IMR-90 (cell line): ENCODE measurements at regions not wholly inside any gene's neighbourhood (a gene's known extent, or its start where the extent isn't known, plus 50 kb on each side); places are given as distances from the start of the nearest gene placed in this dataset.

ENCODE experiments used
- ATAC-seq: fragments of 200-7000 bp; cut with Tn5 transposase; 2 replicates; pipeline ENCODE4 v1.9.1; 2020; ENCODE audit warnings: low read depth, mild to moderate bottlenecking, moderate library complexity
- BruUV-seq: library from RNA; stranded (reverse); fragments of 400-500 nt; replicated peaks from 2 replicates; lab custom pipeline; 2021; lab: Mats Ljungman, UMichigan
- CTCF ChIA-PET: fragments of 300-600 bp; formaldehyde crosslinking; extraction: SDS; loops from one replicate; lab custom pipeline; 2021; ENCODE audit warnings: antibody characterized with exemption; lab: Yijun Ruan, JAX
- POLR2A ChIA-PET: fragments of 300-600 bp; sonication (Branson Sonifier 250); formaldehyde crosslinking; loops from one replicate; lab custom pipeline; 2022; ENCODE audit warnings: antibody characterized with exemption; ENCODE audit not compliant: unreplicated experiment; lab: Charles Lee
- DNase-seq: peaks from one replicate; pipeline ENCODE4 v3.0.0; 2013
- H2AFZ ChIP-seq: replicated peaks from 2 replicates; pipeline ENCODE3; 2013; ENCODE audit warnings: low read length, mild to moderate bottlenecking; ENCODE audit not compliant: poor library complexity
- H2AK5ac ChIP-seq: 2 replicates; pipeline ENCODE4 v1.6.1; 2013; ENCODE audit warnings: low read depth, low read length, inconsistent platforms
- H2AK9ac ChIP-seq: replicated peaks from 2 replicates; pipeline ENCODE3; 2013; ENCODE audit warnings: mild to moderate bottlenecking, low read depth, low read length, moderate library complexity; ENCODE audit not compliant: poor library complexity
- H2BK120ac ChIP-seq: 2 replicates; pipeline ENCODE4 v1.6.1; 2013; ENCODE audit warnings: low read depth, low read length, inconsistent platforms
- H2BK15ac ChIP-seq: 3 replicates; pipeline ENCODE4 v1.6.1; 2013; ENCODE audit warnings: low read depth, low read length, inconsistent platforms
- H2BK20ac ChIP-seq: 2 replicates; pipeline ENCODE4 v1.6.1; 2013; ENCODE audit warnings: low read depth, mild to moderate bottlenecking, inconsistent platforms, low read length, moderate library complexity
- H2BK5ac ChIP-seq: 2 replicates; pipeline ENCODE4 v1.6.1; 2013; ENCODE audit warnings: mild to moderate bottlenecking, low read depth, low read length, inconsistent platforms; ENCODE audit not compliant: poor library complexity, severe bottlenecking
- H3K14ac ChIP-seq: replicated peaks from 2 replicates; pipeline ENCODE4 v1.6.1; 2013; ENCODE audit warnings: low read depth, low read length, inconsistent platforms
- H3K18ac ChIP-seq: 2 replicates; pipeline ENCODE4 v1.6.1; 2013; ENCODE audit warnings: low read depth, low read length, control low read depth
- H3K23ac ChIP-seq: 2 replicates; pipeline ENCODE4 v1.6.1; 2013; ENCODE audit warnings: low read depth, low read length, inconsistent platforms
- H3K27ac ChIP-seq: 2 replicates; pipeline ENCODE4 v1.5.1; 2013; ENCODE audit warnings: mild to moderate bottlenecking, control low read depth, low read length; ENCODE audit not compliant: insufficient read depth
- H3K27me3 ChIP-seq: 2 replicates; pipeline ENCODE4 v1.6.1; 2013; ENCODE audit warnings: low read length; ENCODE audit not compliant: control insufficient read depth, insufficient read depth
- H3K36me3 ChIP-seq: 2 replicates; pipeline ENCODE4 v1.6.1; 2013; ENCODE audit warnings: low read length, mixed read lengths; ENCODE audit not compliant: control insufficient read depth, insufficient read depth
- H3K4ac ChIP-seq: 2 replicates; pipeline ENCODE4 v1.6.1; 2013; ENCODE audit warnings: low read depth, low read length, inconsistent platforms
- H3K4me1 ChIP-seq: 2 replicates; pipeline ENCODE4 v1.6.1; 2013; ENCODE audit warnings: low read length, mixed read lengths; ENCODE audit not compliant: control insufficient read depth, insufficient read depth
- H3K4me2 ChIP-seq: 2 replicates; pipeline ENCODE4 v1.6.1; 2013; ENCODE audit warnings: low read depth, mild to moderate bottlenecking, control low read depth, low read length, moderate library complexity
- H3K4me3 ChIP-seq: 2 replicates; pipeline ENCODE4 v1.5.1; 2013; ENCODE audit warnings: low read depth, mild to moderate bottlenecking, control low read depth, low read length, moderate library complexity; ENCODE audit not compliant: insufficient read depth
- H3K56ac ChIP-seq: 2 replicates; pipeline ENCODE4 v1.6.1; 2013; ENCODE audit warnings: low read length, inconsistent platforms; ENCODE audit not compliant: insufficient read depth; ENCODE audit errors: extremely low read depth
- H3K79me1 ChIP-seq, 2 experiments: 2 replicates each; pipeline ENCODE4 v1.6.1; 2013; ENCODE audit warnings: low read length in 2 of 2, inconsistent platforms in 1 of 2, low read depth in 1 of 2
- H3K9ac ChIP-seq: 2 replicates; pipeline ENCODE4 v1.6.1; 2013; ENCODE audit warnings: low read depth, low read length, control low read depth
- H3K9me1 ChIP-seq: 2 replicates; pipeline ENCODE4 v1.6.1; 2013; ENCODE audit warnings: low read length, inconsistent platforms; ENCODE audit not compliant: insufficient read depth
- H3K9me3 ChIP-seq: 2 replicates; pipeline ENCODE4 v1.6.1; 2013; ENCODE audit warnings: low read length; ENCODE audit not compliant: control insufficient read depth, insufficient read depth
- H4K20me1 ChIP-seq: 2 replicates; pipeline ENCODE4 v1.6.1; 2013; ENCODE audit warnings: low read length, inconsistent platforms; ENCODE audit not compliant: insufficient read depth
- H4K5ac ChIP-seq: 2 replicates; pipeline ENCODE4 v1.6.1; 2013; ENCODE audit warnings: mild to moderate bottlenecking, low read depth, low read length, control low read depth
- H4K8ac ChIP-seq, 2 experiments: 2 replicates each; pipeline ENCODE4 v1.6.1; 2013; ENCODE audit warnings: low read depth in 2 of 2, low read length in 2 of 2, control low read depth in 1 of 2, inconsistent platforms in 1 of 2
- H4K91ac ChIP-seq: 2 replicates; pipeline ENCODE4 v1.6.1; 2013; ENCODE audit warnings: low read depth, low read length, inconsistent platforms; ENCODE audit not compliant: insufficient read depth
- BHLHE40 ChIP-seq: fragments of 150-350 bp; IDR thresholded peaks from 2 replicates; pipeline ENCODE4 v1.6.1; 2016; ENCODE audit warnings: mild to moderate bottlenecking, low read depth, low read length
- ELK1 ChIP-seq: fragments of 150-350 bp; IDR thresholded peaks from 2 replicates; pipeline ENCODE4 v1.6.1; 2016; ENCODE audit warnings: low read depth, mild to moderate bottlenecking, low read length, moderate library complexity, borderline replicate concordance
- FOS ChIP-seq: fragments of 150-350 bp; IDR thresholded peaks from 2 replicates; pipeline ENCODE4 v1.6.1; 2016; ENCODE audit warnings: low read depth, low read length
- MAFK ChIP-seq: IDR thresholded peaks from 2 replicates; pipeline ENCODE4 v1.6.1; 2012; ENCODE audit warnings: low read depth, low read length, improper control_type of control experiment
- MAZ ChIP-seq: IDR thresholded peaks from 2 replicates; pipeline ENCODE4 v1.6.1; 2012; ENCODE audit warnings: low read depth, mild to moderate bottlenecking, low read length, improper control_type of control experiment, moderate library complexity, borderline replicate concordance
- MXI1 ChIP-seq: IDR thresholded peaks from 2 replicates; pipeline ENCODE4 v1.6.1; 2012; ENCODE audit warnings: low read depth, mild to moderate bottlenecking, low read length, moderate library complexity, borderline replicate concordance
- POLR2A ChIP-seq: IDR thresholded peaks from 2 replicates; pipeline ENCODE4 v1.6.1; 2012; ENCODE audit warnings: mild to moderate bottlenecking, low read depth, low read length
- RAD21 ChIP-seq: IDR thresholded peaks from 2 replicates; pipeline ENCODE4 v1.6.1; 2012; ENCODE audit warnings: low read length, improper control_type of control experiment
- RCOR1 ChIP-seq: IDR thresholded peaks from 2 replicates; pipeline ENCODE4 v1.6.1; 2012; ENCODE audit warnings: mild to moderate bottlenecking, low read length, improper control_type of control experiment; ENCODE audit not compliant: insufficient replicate concordance
- SMC3 ChIP-seq: fragments of 150-350 bp; IDR thresholded peaks from 2 replicates; pipeline ENCODE4 v1.6.1; 2016; ENCODE audit warnings: low read depth, mild to moderate bottlenecking, antibody characterized with exemption, low read length, moderate library complexity
- USF2 ChIP-seq: fragments of 150-350 bp; IDR thresholded peaks from 2 replicates; pipeline ENCODE4 v1.6.1; 2017; ENCODE audit warnings: mild to moderate bottlenecking, antibody characterized with exemption, low read length, low read depth
- WGBS, 2 experiments: methylation state at CpG; one replicate each; pipeline versions ENCODE4 v1.1.5 to v1.1.7; 2013; ENCODE audit warnings: missing lambda C conversion rate in 2 of 2; ENCODE audit not compliant: insufficient read length in 1 of 2; ENCODE audit errors: extremely low coverage in 2 of 2; 5-methylcytosine and 5-hydroxymethylcytosine counted together
- dilution Hi-C: fragments of 300-500 bp; cut with HindIII; formaldehyde crosslinking; loops from one replicate; pipeline ENCODE4 v1.14.3; 2018; ENCODE audit warnings: low sequenced_read_pairs; ENCODE audit not compliant: unreplicated experiment
- in situ Hi-C: fragments of 300-500 bp; cut with MboI; formaldehyde crosslinking; loops from 3 replicates; pipeline ENCODE4 v1.14.3; 2019; ENCODE audit warnings: low sequenced_read_pairs, inconsistent platforms, mixed read lengths
- intact Hi-C: fragments of 100-400 bp; cut with micrococcal nuclease; formaldehyde crosslinking; loops from 2 replicates; pipeline ENCODE4 v1.10.0; 2022

DNA sequence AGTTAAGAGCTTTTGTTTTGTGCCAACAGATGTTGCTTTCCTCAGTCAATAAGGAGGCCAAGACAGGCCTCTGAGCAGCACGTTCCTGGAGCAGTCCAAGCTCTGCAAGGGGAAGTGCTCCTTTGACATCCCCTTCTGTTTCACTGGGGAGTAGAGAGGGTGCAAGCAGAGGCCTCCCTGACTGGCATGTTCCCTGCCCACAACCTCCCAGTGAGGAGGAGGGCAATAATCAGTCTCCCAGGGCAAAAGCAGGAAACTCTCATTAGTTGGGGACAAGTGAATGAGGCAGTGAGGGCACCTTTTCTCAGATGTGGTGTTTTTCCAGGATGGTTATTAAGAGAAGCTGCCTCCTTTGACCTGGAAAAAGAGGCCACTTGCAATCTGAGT is 79.5 kb upstream of the ZBED5 start:
- no peak overlapping the region for H3K18ac ChIP-seq
- ATAC-seq (no peak), DNase-seq (no peak)
- dilution Hi-C loops (no loop called here), intact Hi-C loops (loop anchor here (10.0 kb wide), 1 partner anchor 207 kb away; no protein-coding TSS in a partner anchor), in situ Hi-C loops (no loop called here)
- no peak overlapping the region for H3K4me2 ChIP-seq
- H3K56ac ChIP-seq, result no peak overlapping the region
- no peak overlapping the region for H3K23ac ChIP-seq
- H3K4me1 ChIP-seq, result peaks cover 2% of the 10 kb centered on the region
- H4K5ac ChIP-seq, result no peak overlapping the region
- no peak overlapping the region for H3K4me3 ChIP-seq
- H3K79me1 ChIP-seq, result peaks cover under 1 to 2% of the 10 kb centered on the region in 2 experiments; a peak in 1 of 4 replicates
- H2BK5ac ChIP-seq, result no peak overlapping the region
- no peaks in the 10 kb centered on the region for H3K9me3 ChIP-seq
- no TSS peak for BruUV-seq
- H4K20me1 ChIP-seq, result no peaks in the 10 kb centered on the region
- no peaks in the 10 kb centered on the region for H3K36me3 ChIP-seq
- no peak overlapping the region for H2AK5ac ChIP-seq
- H3K14ac ChIP-seq, result no peak overlapping the region
- no peak overlapping the region for H3K27ac ChIP-seq
- H2BK120ac ChIP-seq, result no peak overlapping the region
- no peak overlapping the region for H2BK20ac ChIP-seq
- no peak overlapping the region for H4K8ac ChIP-seq
- CTCF ChIA-PET, result interaction anchor here (0.7 kb wide), 1 partner anchor 105 kb away, joined by 3 read pairs; no protein-coding TSS in a partner anchor
- H3K27me3 ChIP-seq, result peaks cover 23% of the 10 kb centered on the region
- no peak overlapping the region for H4K91ac ChIP-seq
- no peak overlapping the region for H2AK9ac ChIP-seq
- no CpG with 5 or more reads among the region's 1 CpG for WGBS, 2 experiments
- no peak for TF ChIP-seq SMC3
- no peak for TF ChIP-seq MAZ
- TF ChIP-seq BHLHE40, result no peak
- no peak for TF ChIP-seq FOS
- no peak for TF ChIP-seq MXI1
- no peak for TF ChIP-seq MAFK
- TF ChIP-seq ELK1, result no peak
- no peak for TF ChIP-seq USF2
- no peak for TF ChIP-seq POLR2A
- no peak for TF ChIP-seq RAD21
- TF ChIP-seq RCOR1, result no peak
- no peak overlapping the region for H2AFZ ChIP-seq
- POLR2A ChIA-PET, result no interaction called here
- no peaks in the 10 kb centered on the region for H3K9me1 ChIP-seq
- no peak overlapping the region for H3K4ac ChIP-seq
- no peak overlapping the region for H2BK15ac ChIP-seq
- H3K9ac ChIP-seq, result no peak overlapping the region
